OCI-LY1 (cell line): ENCODE measurements at regions not wholly inside any gene's neighbourhood (a gene's known extent, or its start where the extent isn't known, plus 50 kb on each side); places are given as distances from the start of the nearest gene placed in this dataset.

Experiments
- CTCF ChIP-seq: fragments of 200-600 bp; sonication (generic), shearing (Covaris generic); IDR thresholded peaks from 2 replicates; pipeline ENCODE4 v1.5.1; 2017; ENCODE audit warnings: mild to moderate bottlenecking, antibody characterized with exemption, low read length, moderate library complexity, mixed read lengths
- EZH2 ChIP-seq: fragments of 200-600 bp; sonication (generic), shearing (Covaris generic); IDR thresholded peaks from 2 replicates; pipeline ENCODE4 v1.8.0; 2017; ENCODE audit warnings: borderline replicate concordance, mixed run types, mild to moderate bottlenecking, antibody characterized with exemption, low read length, moderate library complexity, mixed read lengths

- TF ChIP-seq CTCF, result no peak
- TF ChIP-seq EZH2, result no peak
Observed at GRCh38 chr6:9834233-9834632, 580.6 kb downstream of the TFAP2A start.
